A673 (cell line): ENCODE measurements at regions not wholly inside any gene's neighbourhood (a gene's known extent, or its start where the extent isn't known, plus 50 kb on each side); places are given as distances from the start of the nearest gene placed in this dataset.

Source experiments
- BruUV-seq: library from RNA; stranded (reverse); fragments of 400-500 nt; replicated peaks from 2 replicates; lab custom pipeline; 2021; lab: Mats Ljungman, UMichigan
- CTCF ChIA-PET: fragments of 300-600 bp; sonication (Branson Sonifier 250); formaldehyde crosslinking; loops from one replicate; lab custom pipeline; 2022; ENCODE audit warnings: antibody characterized with exemption; lab: Charles Lee
- POLR2A ChIA-PET: fragments of 300-600 bp; sonication (Branson Sonifier 250); formaldehyde crosslinking; loops from one replicate; lab custom pipeline; 2022; ENCODE audit warnings: antibody characterized with exemption; ENCODE audit not compliant: low non-redundant PET; lab: Charles Lee
- DNase-seq: peaks from one replicate; pipeline ENCODE4 v3.0.0-alpha.2; 2015; ENCODE audit warnings: low spot score
- H3K27ac ChIP-seq: fragments of 200-600 bp; sonication (generic); 2 replicates; pipeline ENCODE4 v1.5.1; 2016; ENCODE audit warnings: mixed run types, low read depth, mild to moderate bottlenecking, mixed read lengths, antibody characterized with exemption, low read length; ENCODE audit not compliant: poor library complexity, severe bottlenecking
- H3K27me3 ChIP-seq: fragments of 200-600 bp; sonication (generic); replicated peaks from 2 replicates; pipeline ENCODE4 v1.6.1; 2017; ENCODE audit warnings: mixed run types, low read depth, mild to moderate bottlenecking, mixed read lengths, antibody characterized with exemption, low read length; ENCODE audit not compliant: insufficient read depth, poor library complexity
- H3K36me3 ChIP-seq: fragments of 200-600 bp; sonication (generic); 2 replicates; pipeline ENCODE4 v1.6.1; 2016; ENCODE audit warnings: mixed run types, mild to moderate bottlenecking, mixed read lengths, antibody characterized with exemption, low read length; ENCODE audit not compliant: insufficient read depth, poor library complexity, severe bottlenecking
- H3K4me1 ChIP-seq: fragments of 200-600 bp; sonication (generic); 2 replicates; pipeline ENCODE4 v1.6.1; 2017; ENCODE audit warnings: mixed run types, mild to moderate bottlenecking, mixed read lengths, antibody characterized with exemption, low read length; ENCODE audit not compliant: insufficient read depth, poor library complexity, severe bottlenecking
- H3K4me3 ChIP-seq: fragments of 200-600 bp; sonication (generic); 2 replicates; pipeline ENCODE4 v1.5.1; 2016; ENCODE audit warnings: low read depth, mixed run types, mild to moderate bottlenecking, mixed read lengths, low read length; ENCODE audit not compliant: poor library complexity, severe bottlenecking
- H3K9me3 ChIP-seq: fragments of 200-600 bp; sonication (generic); 2 replicates; pipeline ENCODE4 v1.6.1; 2016; ENCODE audit warnings: mixed run types, low read depth, mild to moderate bottlenecking, mixed read lengths, antibody characterized with exemption, low read length; ENCODE audit not compliant: poor library complexity, severe bottlenecking
- CTCF ChIP-seq: fragments of 300-800, 200-600 bp; sonication (generic); conservative IDR thresholded peaks from 2 replicates; pipeline ENCODE4 v1.5.1; 2017; ENCODE audit warnings: low read depth, mild to moderate bottlenecking, antibody characterized with exemption, low read length, moderate library complexity, mixed read lengths
- EZH2 ChIP-seq: fragments of 200-600 bp; sonication (generic); IDR thresholded peaks from 2 replicates; pipeline ENCODE4 v1.6.1; 2017; ENCODE audit warnings: borderline replicate concordance, low read depth, mild to moderate bottlenecking, mixed read lengths, antibody characterized with exemption, low read length; ENCODE audit not compliant: poor library complexity, severe bottlenecking
- intact Hi-C: fragments of 100-400 bp; cut with micrococcal nuclease; formaldehyde crosslinking; loops from one replicate; pipeline ENCODE4 v1.10.0; 2022; ENCODE audit not compliant: unreplicated experiment

- Histone ChIP-seq H3K4me1 (no peaks in the 10 kb centered on the region), H3K27me3 (no peaks in the 10 kb centered on the region), H3K4me3 (no peak overlapping the region), H3K27ac (no peak overlapping the region), H3K9me3 (no peaks in the 10 kb centered on the region), H3K36me3 (no peaks in the 10 kb centered on the region)
- ChIA-PET POLR2A (no interaction called here), CTCF (no interaction called here)
- BruUV-seq = no TSS peak
- no peak for DNase-seq
- intact Hi-C loops = no loop called here
- TF ChIP-seq EZH2 (no peak), CTCF (no peak)
Measured at GRCh38 chr7:3187444-3188040, 113.5 kb upstream of the SDK1 start.

- CTCF ChIA-PET = no interaction called here
- H3K4me1 ChIP-seq = no peaks in the 10 kb centered on the region
- TF ChIP-seq CTCF (no peak), EZH2 (no peak)
- no peak overlapping the region for H3K27ac ChIP-seq
- BruUV-seq = no TSS peak
- POLR2A ChIA-PET = no interaction called here
- no peaks in the 10 kb centered on the region for H3K9me3 ChIP-seq
- intact Hi-C loops = no loop called here
- H3K27me3 ChIP-seq = no peaks in the 10 kb centered on the region
- H3K36me3 ChIP-seq = no peaks in the 10 kb centered on the region
- H3K4me3 ChIP-seq = no peak overlapping the region
- no peak for DNase-seq
Measured at GRCh38 chr7:3188946-3189345, 112.1 kb upstream of the SDK1 start.

- BruUV-seq = no TSS peak
- H3K27ac ChIP-seq = no peak overlapping the region
- no peaks in the 10 kb centered on the region for H3K9me3 ChIP-seq
- intact Hi-C loops = no loop called here
- H3K4me3 ChIP-seq = no peak overlapping the region
- no peaks in the 10 kb centered on the region for H3K4me1 ChIP-seq
- POLR2A ChIA-PET = no interaction called here
- DNase-seq = no peak
- H3K36me3 ChIP-seq = no peaks in the 10 kb centered on the region
- H3K27me3 ChIP-seq = no peaks in the 10 kb centered on the region
- TF ChIP-seq EZH2 (no peak), CTCF (no peak)
- CTCF ChIA-PET = no interaction called here
Measured at GRCh38 chr7:3191548-3191947, 109.5 kb upstream of the SDK1 start.
